Esophagus muscularis mucosa (tissue), 4 donors: ENCODE measurements at regions not wholly inside any gene's neighbourhood (a gene's known extent, or its start where the extent isn't known, plus 50 kb on each side); places are given as distances from the start of the nearest gene placed in this dataset.

Source experiments
- DNase-seq: peaks from one replicate; pipeline ENCODE4 v3.0.0-alpha.2; 2017; ENCODE audit errors: extremely low spot score
- H3K27ac ChIP-seq, 4 donors: fragments of 200-600 bp; sonication (generic); replicated peaks in 1 of 4; 1 replicate in 3 of 4; 2 replicates in 1 of 4; pipeline ENCODE4 v1.5.1; 2016 to 2019; ENCODE audit warnings: mild to moderate bottlenecking in 1 of 4
- H3K27me3 ChIP-seq, 4 donors: fragments of 200-600 bp; sonication (generic); one replicate each; pipeline versions ENCODE4 v1.5.1 to v1.6.0; 2016 to 2019
- H3K36me3 ChIP-seq, 4 donors: fragments of 200-600 bp; sonication (generic); one replicate each; pipeline ENCODE4 v1.5.1; 2016 to 2019
- H3K4me1 ChIP-seq, 4 donors: fragments of 200-600 bp; sonication (generic); one replicate each; pipeline ENCODE4 v1.5.1; 2016 to 2019
- H3K4me3 ChIP-seq, 4 donors: fragments of 200-600 bp; sonication (generic); 1 replicate in 2 of 4; 2 replicates in 2 of 4; pipeline ENCODE4 v1.5.1; 2016 to 2019; ENCODE audit warnings: mild to moderate bottlenecking in 4 of 4, moderate library complexity in 1 of 4
- H3K9me3 ChIP-seq, 4 donors: fragments of 200-600 bp; sonication (generic); 1 replicate in 3 of 4; 2 replicates in 1 of 4; pipeline ENCODE4 v1.5.1; 2016 to 2019
- CTCF ChIP-seq, 3 experiments: fragments of 200-600 bp in 2 of 3; fragments of 450-650 bp in 1 of 3; sonication (generic) in 2 of 3; IDR thresholded peaks; one replicate each; pipeline ENCODE4 v1.5.1; 2017 to 2019; ENCODE audit warnings: antibody characterized with exemption in 3 of 3, mild to moderate bottlenecking in 2 of 3, moderate library complexity in 1 of 3
- EP300 ChIP-seq: sonication (generic); formaldehyde crosslinking; IDR thresholded peaks from one replicate; pipeline ENCODE4 v1.6.1; 2017; ENCODE audit warnings: antibody characterized with exemption
- POLR2A ChIP-seq: fragments of 450-650 bp; IDR thresholded peaks from one replicate; pipeline ENCODE4 v1.6.1; 2017; ENCODE audit warnings: antibody characterized with exemption, moderate library complexity, mild to moderate bottlenecking, low read depth
- POLR2AphosphoS5 ChIP-seq, 2 donors: sonication (generic); formaldehyde crosslinking; IDR thresholded peaks; one replicate each; pipeline ENCODE4 v1.6.1; 2017; ENCODE audit warnings: antibody characterized with exemption in 2 of 2
- WGBS: methylation state at CpG from one replicate; pipeline ENCODE4 v1.1.5; 2018; 5-methylcytosine and 5-hydroxymethylcytosine counted together
- intact Hi-C: fragments of 100-400 bp; cut with DNase I; formaldehyde crosslinking; loops from one replicate; pipeline ENCODE4 v1.15.1; 2023

GRCh38 chr11:122521626-122522025 is 133.9 kb upstream of the UBASH3B start:
- 62% methylated on average over 2 of the region's 2 CpGs for WGBS
- intact Hi-C loops = no loop called here
- H3K27me3 ChIP-seq = peaks cover 0 to 12% (median 0%) of the 10 kb centered on the region in 4 donors
- H3K4me3 ChIP-seq = no peak overlapping the region
- H3K27ac ChIP-seq = no peak overlapping the region
- H3K36me3 ChIP-seq = no peaks in the 10 kb centered on the region
- H3K9me3 ChIP-seq = no peaks in the 10 kb centered on the region
- H3K4me1 ChIP-seq = peaks cover 0 to 7% (median 3%) of the 10 kb centered on the region in 4 donors
- TF ChIP-seq CTCF (IDR thresholded peaks at IDR 0.05) (no peak), POLR2A (no peak), POLR2AphosphoS5 (IDR thresholded peaks at IDR 0.05) (no peak), EP300 (no peak)
- DNase-seq = no peak

DNA sequence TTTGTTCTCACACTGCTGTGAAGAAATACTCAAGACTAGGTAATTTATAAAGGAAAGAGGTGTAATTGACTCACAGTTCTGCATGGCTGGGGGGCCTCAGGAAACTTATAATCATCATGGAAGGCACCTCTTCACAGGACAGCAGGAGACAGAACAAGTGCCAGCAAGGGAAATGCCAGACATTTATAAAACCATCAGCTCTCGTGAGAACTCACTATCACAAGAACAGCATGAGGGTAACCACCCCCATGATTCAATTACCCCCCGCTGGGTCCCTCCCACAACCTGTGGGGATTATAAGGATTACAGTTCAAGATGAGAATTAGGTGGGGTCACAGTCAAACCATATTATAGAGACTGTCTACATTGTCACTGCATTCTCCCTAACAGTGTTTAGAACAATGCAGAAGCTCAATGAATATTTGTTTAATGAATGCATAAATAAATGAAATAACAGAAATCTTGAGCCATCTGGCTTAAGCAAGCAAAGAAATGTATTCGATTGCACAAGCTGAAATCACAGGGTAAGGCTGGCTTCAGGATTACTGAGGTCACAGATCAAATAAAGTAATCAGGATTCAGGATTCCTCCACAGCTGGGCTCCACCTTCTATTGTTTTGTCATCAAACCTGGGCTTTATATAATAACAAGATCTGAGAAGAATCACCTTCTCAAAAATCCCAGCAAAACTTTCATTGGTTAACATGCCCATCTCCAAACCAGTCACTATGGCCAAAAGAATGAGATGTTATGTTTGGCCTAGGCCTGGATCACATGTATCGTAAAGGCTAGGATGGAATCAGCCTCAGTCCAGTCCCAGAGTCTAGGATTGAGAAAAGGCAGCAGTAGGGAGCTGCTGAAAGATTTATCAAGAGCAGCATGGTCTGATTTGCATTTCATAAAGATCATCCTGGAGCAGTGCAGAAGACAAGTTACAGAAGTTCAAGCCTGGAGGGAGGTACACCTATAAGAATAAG is 137.8 kb upstream of the UBASH3B start:
- 83% methylated on average over 4 of the region's 4 CpGs for WGBS
- Histone ChIP-seq H3K36me3 (no peaks in the 10 kb centered on the region), H3K27ac (no peak overlapping the region), H3K4me3 (no peak overlapping the region), H3K27me3 (peaks cover 0 to 12% (median 0%) of the 10 kb centered on the region in 4 donors), H3K9me3 (no peaks in the 10 kb centered on the region), H3K4me1 (no peaks in the 10 kb centered on the region)
- no peak for TF ChIP-seq EP300
- no peak for TF ChIP-seq POLR2AphosphoS5 (IDR thresholded peaks at IDR 0.05)
- no peak for TF ChIP-seq POLR2A
- no peak for TF ChIP-seq CTCF (IDR thresholded peaks at IDR 0.05)
- no peak for DNase-seq
- intact Hi-C loops = no loop called here

GRCh38 chr11:122516686-122517085 is 138.8 kb upstream of the UBASH3B start:
- WGBS = 40% methylated on average over 2 of the region's 2 CpGs
- Histone ChIP-seq H3K9me3 (no peaks in the 10 kb centered on the region), H3K27ac (no peak overlapping the region), H3K27me3 (peaks cover 0 to 12% (median 0%) of the 10 kb centered on the region in 4 donors), H3K36me3 (no peaks in the 10 kb centered on the region), H3K4me1 (no peaks in the 10 kb centered on the region), H3K4me3 (no peak overlapping the region)
- no peak for TF ChIP-seq CTCF (IDR thresholded peaks at IDR 0.05)
- no peak for TF ChIP-seq POLR2AphosphoS5 (IDR thresholded peaks at IDR 0.05)
- TF ChIP-seq EP300 = no peak
- no peak for TF ChIP-seq POLR2A
- intact Hi-C loops = no loop called here
- DNase-seq = no peak

DNA sequence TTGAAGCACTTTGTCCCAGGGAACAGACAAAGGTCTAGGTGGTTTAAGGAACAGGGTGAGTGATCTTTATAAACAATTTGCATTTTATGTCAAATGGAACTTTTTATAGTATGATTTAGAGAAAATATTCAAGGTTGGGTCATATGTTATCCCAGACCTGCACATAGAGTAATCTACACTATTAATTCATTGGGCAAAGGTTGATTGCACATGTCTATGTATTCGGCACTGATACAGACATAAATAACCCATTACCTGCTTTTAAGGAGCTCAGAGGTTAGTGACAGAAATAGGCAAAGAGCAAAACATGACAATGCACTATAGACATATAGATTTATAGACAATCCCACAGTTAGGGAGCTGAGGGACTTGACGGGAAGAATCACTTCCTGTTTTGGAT is 141.5 kb upstream of the UBASH3B start:
- no peak for TF ChIP-seq CTCF (IDR thresholded peaks at IDR 0.05)
- no peak for TF ChIP-seq POLR2A
- no peak for TF ChIP-seq EP300
- no peak for TF ChIP-seq POLR2AphosphoS5 (IDR thresholded peaks at IDR 0.05)
- H3K4me1 ChIP-seq = no peaks in the 10 kb centered on the region
- no peaks in the 10 kb centered on the region for H3K9me3 ChIP-seq
- no peak overlapping the region for H3K27ac ChIP-seq
- DNase-seq = no peak
- H3K4me3 ChIP-seq = no peak overlapping the region
- H3K27me3 ChIP-seq = no peaks in the 10 kb centered on the region
- intact Hi-C loops = no loop called here
- 45% methylated on average over 2 of the region's 2 CpGs for WGBS
- no peaks in the 10 kb centered on the region for H3K36me3 ChIP-seq

DNA sequence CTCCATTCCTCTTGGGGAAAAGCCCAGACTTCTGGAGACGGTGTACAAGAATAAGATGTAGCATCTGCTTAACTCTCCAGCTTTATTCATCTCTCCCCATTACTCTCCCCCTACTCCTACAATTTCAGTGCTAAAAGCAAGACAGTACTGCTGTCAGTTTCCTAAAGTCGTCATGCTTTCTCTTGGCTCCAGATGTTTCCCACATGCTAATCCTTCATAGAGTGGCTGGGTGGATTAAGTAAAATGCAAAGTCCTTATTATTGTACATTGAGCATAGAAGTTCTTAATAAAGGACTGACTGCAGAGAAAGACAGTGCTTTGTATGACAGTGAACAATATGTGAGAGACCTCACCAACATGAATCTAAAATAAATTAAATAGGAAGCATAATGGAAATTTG is 142.2 kb upstream of the UBASH3B start:
- intact Hi-C loops = no loop called here
- Histone ChIP-seq H3K36me3 (no peaks in the 10 kb centered on the region), H3K27me3 (no peaks in the 10 kb centered on the region), H3K4me1 (no peaks in the 10 kb centered on the region), H3K27ac (no peak overlapping the region), H3K4me3 (no peak overlapping the region), H3K9me3 (no peaks in the 10 kb centered on the region)
- TF ChIP-seq EP300 (no peak), CTCF (IDR thresholded peaks at IDR 0.05) (no peak), POLR2A (no peak), POLR2AphosphoS5 (IDR thresholded peaks at IDR 0.05) (no peak)
- DNase-seq = no peak
- 58% methylated on average over 2 of the region's 2 CpGs for WGBS
